C1 segment of cervical spinal cord (tissue), 14 donors: ENCODE measurements at regions not wholly inside any gene's neighbourhood (a gene's known extent, or its start where the extent isn't known, plus 50 kb on each side); places are given as distances from the start of the nearest gene placed in this dataset.
"Not testable (repeated sequence)": the region's sequence is repeated elsewhere in the genome, so short reads cannot be mapped to it uniquely, and the experiment has no call there.

Experiments
- DNase-seq, 14 donors: peaks; one replicate each; lab custom pipeline; 2025; lab: John Stamatoyannopoulos, UW

- DNase-seq, result no peak
Observed at GRCh38 chr2:52704251-52704650, 1063.4 kb upstream of the CHAC2 start.

GRCh38 chr2:52703004-52703403 lies 1064.6 kb upstream of the CHAC2 start:
- DNase-seq, result peak in 2 of 14 donors; percentile 3 to 4

GRCh38 chr2:52698408-52698807 lies 1069.2 kb upstream of the CHAC2 start:
- DNase-seq, result peak in 2 of 14 donors; percentile 0 to 2

- no peak for DNase-seq
Observed at GRCh38 chr2:52697690-52698089, 1069.9 kb upstream of the CHAC2 start.

GRCh38 chr2:52695731-52696130 lies 1071.9 kb upstream of the CHAC2 start:
- no peak for DNase-seq

GRCh38 chr2:52686935-52687334 lies 1080.7 kb upstream of the CHAC2 start:
- no peak for DNase-seq

GRCh38 chr2:52676056-52676455 lies 1091.5 kb upstream of the CHAC2 start:
- DNase-seq, result no peak

GRCh38 chr2:52668724-52669123 lies 1098.9 kb upstream of the CHAC2 start:
- no peak for DNase-seq

GRCh38 chr2:52659546-52659945 lies 1108.1 kb upstream of the CHAC2 start:
- DNase-seq, result no peak

- no peak for DNase-seq
Observed at GRCh38 chr2:52658598-52658997, 1109.0 kb upstream of the CHAC2 start.

- DNase-seq, result no peak
Observed at GRCh38 chr2:52639692-52640091, 1127.9 kb upstream of the CHAC2 start.

GRCh38 chr2:52632543-52632942 lies 1135.1 kb upstream of the CHAC2 start:
- no peak for DNase-seq

- no peak for DNase-seq
Observed at GRCh38 chr2:52629944-52630343, 1137.7 kb upstream of the CHAC2 start.

- DNase-seq, result no peak
Observed at GRCh38 chr2:52629531-52629930, 1138.1 kb upstream of the CHAC2 start.

GRCh38 chr2:52622266-52622665 lies 1145.3 kb upstream of the CHAC2 start:
- peak in 2 of 14 donors; percentile 2 to 7 for DNase-seq

- DNase-seq, result no peak
Observed at GRCh38 chr2:52613064-52613463, 1154.5 kb upstream of the CHAC2 start.

- no peak for DNase-seq
Observed at GRCh38 chr2:52611759-52612158, 1155.8 kb upstream of the CHAC2 start.

GRCh38 chr2:52608030-52608429 lies 1159.6 kb upstream of the CHAC2 start:
- no peak for DNase-seq

GRCh38 chr2:52597346-52597745 lies 1170.3 kb upstream of the CHAC2 start:
- DNase-seq, result no peak

GRCh38 chr2:52594026-52594425 lies 1173.6 kb upstream of the CHAC2 start:
- no peak for DNase-seq

GRCh38 chr2:52584071-52584470 lies 1183.5 kb upstream of the CHAC2 start:
- DNase-seq, result not testable (repeated sequence)

GRCh38 chr2:52572469-52572894 lies 1195.1 kb upstream of the CHAC2 start:
- no peak for DNase-seq

GRCh38 chr2:52571380-52572347 lies 1195.9 kb upstream of the CHAC2 start:
- DNase-seq, result no peak
